ENCODE measurements at regions not wholly inside any gene's neighbourhood (a gene's known extent, or its start where the extent isn't known, plus 50 kb on each side); places are given as distances from the start of the nearest gene placed in this dataset.
A peak's percentile ranks its signal among the peaks of the same experiment; 100 is the strongest.
"Not testable (repeated sequence)": the region's sequence is repeated elsewhere in the genome, so short reads cannot be mapped to it uniquely, and the experiment has no call there.

DNA sequence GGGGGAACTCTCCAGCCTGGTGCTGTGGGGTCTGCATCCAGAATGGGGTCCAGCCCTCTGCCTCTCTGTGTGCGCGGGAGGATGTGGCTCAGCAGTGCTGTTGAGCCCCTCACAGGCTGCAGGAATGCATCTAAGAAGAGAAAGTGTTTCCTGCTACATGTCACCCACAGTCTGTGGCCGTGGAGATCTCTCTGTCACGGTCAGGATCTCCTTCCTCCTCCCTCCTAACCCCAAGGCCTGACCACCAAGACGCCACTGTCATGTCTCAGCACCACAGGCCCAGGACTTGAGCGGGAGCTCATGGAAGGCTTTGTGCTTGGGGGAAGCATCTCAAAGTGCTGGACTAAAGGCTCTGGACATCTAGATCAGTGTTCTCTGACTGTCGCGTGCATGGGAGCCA, 90.1 kb downstream of the SREK1 start:
- no peak for DNase-seq

DNA sequence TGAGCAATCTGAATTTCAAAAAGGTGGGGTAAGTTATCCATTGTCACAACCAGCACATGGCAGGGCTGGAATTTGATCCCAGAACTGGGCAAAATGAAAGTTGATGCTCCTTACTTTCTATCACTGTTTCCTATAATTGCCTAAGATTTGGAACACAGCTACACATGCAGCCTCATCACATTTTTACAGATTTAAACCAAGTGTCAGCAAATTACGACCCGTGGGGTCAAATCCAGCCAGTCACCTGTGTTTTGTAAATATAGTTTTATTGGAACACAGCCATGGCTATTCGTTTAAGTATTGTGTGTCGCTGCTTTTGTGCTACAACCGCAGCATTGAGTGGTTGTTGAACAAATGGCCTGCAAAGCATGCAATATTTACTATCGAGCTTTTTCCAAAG, 94.3 kb downstream of the SREK1 start:
- DNase-seq = no peak

DNA sequence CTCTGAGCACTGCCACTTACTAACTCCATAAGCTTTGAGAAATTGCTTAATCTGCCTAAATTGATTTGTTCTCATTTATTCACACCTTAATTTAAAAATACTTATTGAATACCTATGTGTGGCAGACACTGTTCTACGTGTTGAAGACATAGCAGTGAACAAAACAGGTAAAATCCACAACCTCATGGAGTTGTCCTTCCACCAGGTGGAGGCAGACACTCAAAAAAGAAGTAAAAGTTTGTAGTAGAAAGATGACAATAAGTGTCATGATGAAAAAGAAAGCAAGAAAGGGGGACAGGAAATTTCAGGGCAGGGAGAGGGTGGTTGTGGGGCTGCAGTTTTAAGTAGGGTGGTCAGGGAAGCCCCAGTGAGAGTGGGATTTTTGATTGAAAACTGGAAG, 94.9 kb downstream of the SREK1 start:
- no peak for DNase-seq

DNA sequence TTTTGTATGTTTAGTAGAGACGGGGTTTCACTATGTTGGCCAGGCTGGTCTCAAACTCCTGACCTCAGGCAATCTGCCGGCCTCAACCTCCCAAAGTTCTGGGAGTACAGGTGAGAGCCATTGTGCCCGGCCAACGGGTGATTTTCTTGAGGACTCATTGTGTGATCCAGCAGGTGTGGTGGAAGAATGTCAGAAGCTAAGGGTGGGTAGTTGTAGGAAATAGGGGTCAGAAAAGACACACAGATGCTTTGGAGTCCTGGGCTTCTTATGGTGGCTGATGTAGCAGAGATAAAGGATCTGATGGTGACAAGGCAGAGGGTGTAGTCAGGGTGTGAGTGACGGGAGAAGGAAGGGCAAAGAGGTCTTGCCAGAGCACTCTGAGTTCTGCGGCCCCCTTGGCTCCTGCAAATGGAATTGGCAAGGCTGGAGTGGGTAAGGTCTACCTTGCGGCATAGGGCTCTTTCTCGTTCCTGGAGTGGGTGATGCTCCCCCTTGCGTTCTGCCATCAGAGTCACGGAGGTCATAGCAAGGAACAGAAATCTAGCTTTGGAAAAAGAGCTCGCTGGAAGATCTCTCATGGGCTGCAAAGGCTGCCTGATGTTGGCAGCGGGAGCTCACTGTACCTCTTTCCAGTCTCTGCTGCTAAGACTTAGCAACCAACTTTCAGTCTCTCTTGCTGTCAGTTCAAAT, 97.2 kb downstream of the SREK1 start:
- no peak for DNase-seq

DNA sequence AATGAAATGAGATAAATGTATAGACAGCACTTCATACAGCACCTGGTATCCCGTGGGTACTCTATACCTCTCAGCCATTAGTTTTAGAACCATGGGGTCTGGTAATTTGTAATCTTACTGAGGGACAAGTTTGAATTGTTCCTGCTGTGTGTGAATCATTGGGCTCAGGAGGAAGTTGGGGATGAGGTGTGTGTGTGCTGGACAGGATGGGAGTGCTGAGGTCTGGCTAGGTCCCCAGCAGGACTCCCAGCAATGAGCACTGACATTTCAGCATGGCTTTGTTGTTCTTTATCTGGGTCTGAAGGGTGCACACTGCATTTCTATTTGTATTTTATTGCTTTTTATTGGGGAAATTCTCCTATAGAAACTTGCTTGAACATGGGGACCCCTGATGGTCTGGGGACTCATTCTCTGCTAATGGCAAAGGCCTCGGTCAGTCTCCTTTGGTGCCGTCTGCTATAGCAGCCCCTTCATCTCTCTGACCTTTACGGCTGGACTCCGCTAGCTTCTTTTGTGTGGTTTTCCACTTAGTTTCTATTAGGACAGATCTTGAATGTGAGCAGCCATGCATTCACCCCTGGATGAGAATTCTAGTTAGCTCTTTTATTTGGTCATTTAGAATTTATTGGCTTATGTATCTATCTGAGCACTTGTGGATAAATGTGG, 98.1 kb downstream of the SREK1 start:
- DNase-seq = no peak

DNA sequence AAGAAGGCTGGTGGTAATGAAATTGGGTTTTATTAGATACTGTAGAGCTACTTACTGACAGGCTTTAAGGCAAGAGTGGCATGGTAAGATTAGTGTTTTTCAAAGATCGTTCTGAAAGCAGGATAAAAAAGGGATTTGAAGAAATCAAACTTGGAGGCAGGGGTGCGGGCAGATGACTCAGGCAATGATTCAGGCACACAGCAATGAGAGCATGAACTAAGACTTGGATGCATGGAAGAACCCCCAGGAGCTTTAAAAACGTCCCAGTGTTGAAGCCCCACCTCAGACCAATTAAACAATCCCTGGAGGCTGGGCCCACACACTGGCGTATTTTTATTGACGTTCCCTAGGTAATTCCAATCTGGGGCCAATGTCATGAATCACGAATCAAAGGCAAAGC, 102.5 kb downstream of the SREK1 start:
- no peak for DNase-seq

DNA sequence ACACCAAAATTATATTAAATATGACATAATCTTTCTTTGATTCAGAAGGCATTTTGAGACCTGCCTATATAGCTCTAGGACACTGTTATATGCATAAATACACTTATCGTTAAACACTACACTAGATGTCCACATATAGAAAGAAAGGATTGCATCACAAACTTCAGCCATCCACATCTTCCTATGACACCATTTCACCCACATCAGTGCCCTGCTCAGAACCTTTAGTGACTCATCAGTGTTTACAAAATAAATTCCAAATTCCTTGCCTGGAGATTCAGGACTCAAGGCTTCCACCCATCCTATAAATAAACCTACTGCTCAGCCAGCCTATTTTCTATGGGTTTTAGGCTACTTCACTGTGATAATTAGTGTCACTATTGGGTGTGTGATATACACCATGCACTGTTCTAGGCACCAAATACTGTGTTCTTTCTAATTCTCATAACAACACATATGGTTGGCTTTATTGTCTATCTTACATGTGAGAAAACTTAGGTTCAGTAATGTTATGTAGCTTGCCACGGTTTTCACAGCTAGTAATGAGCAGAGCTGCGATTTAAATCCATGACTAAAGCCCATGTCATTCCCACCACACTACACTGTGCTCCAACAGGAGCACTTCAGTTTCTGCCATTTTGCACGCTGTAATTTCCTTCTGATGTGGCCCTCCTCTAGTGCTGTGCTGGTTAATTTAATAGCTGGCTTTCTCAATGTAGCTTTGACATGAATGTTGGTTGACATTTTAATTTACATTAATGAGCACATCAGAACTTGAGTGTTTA, 103.3 kb downstream of the SREK1 start:
- DNase-seq = no peak

DNA sequence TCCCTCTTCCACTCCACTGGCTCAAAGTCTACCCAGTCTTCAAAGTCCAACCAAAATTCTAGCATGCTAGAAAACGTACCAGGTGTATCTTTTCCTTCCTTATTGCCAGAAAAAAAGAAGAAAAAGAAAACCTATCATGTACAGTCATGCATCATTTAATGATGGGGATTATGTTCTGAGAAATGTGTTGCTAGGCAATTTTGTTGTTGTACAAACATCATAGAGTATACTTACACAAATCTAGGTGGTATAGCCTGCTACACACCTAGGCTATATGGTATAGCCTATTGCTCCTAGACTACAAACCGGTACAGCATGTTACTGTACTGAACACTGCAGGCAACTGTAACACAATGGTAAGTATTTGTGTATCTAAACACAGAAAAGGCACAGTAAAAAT, 104.8 kb downstream of the SREK1 start:
- no peak for DNase-seq

DNA sequence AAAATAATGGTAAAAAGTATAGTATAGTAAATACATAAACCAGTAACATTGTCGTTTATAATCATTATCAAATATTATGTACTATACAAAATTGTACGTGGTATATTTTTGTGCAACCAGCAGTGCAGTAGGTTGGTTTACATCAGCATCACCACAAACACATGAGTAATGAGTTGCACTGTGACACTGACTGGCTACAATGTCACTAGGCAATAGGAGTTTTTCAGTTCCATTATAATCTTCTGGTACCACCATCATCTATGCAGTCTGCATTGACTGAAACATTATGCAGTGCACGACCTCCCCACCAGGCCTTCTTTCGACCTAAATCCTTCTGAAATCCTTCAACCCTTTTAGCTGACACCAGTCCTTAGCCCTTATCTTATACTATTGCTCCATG, 105.8 kb downstream of the SREK1 start:
- DNase-seq = no peak

DNA sequence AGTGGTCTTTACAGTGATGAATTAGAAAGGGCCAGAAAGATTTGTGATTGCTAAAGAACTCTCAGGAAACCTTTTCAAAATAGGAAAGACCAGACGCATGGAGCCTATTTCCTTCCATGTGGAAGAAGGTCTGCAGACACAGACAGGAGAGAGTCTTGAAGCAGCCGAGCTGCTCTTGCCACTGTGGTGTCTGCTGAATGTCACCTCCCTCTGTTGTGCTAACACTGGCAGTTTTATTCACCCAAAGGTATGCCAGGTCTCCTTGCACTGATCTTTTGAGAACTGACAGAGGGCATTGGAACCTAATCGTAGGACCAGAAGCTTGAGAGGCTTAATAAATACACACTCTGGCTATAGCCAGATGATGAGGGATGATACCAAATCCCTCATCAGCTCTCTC, 108.7 kb downstream of the SREK1 start:
- DNase-seq = no peak

DNA sequence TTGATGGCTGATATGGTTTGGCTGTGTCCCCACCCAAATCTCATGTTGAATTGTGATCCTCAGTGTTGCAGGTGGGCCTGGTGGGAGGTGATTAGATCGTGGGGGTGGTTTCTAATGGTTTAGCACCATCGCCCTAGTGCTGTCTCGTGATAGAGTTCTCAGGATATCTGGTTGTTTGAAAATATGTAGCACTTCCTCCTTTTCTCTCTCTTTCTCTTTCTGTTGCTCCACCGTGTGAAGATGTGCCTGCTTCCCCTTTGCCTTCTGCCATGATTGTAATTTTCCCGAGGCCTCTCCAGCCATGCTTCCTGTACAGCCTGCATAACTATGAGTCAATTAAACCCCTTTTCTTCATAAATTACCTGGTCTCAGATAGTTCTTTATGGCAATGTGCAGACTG, 111.6 kb downstream of the SREK1 start:
- DNase-seq = no peak

DNA sequence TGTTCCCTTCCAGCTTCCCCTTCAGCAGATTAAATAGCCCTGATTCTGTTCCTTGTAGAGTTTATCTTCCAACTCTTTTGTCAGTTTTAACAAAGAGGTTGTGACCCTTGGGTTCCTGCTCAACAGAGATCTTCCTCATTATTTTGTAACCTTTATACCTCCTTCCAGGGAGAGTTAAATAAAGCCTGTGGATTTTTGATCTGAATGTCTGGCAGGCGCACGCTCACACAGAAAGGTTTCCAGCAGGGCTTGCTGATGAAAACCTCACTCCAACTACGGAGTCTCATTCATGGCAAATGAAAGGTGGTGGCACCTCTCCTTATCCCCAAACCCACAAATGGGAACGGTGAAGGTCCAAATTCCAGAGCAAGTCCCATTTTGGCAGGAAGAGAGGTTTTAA, 129.0 kb downstream of the SREK1 start:
- no peak for DNase-seq

DNA sequence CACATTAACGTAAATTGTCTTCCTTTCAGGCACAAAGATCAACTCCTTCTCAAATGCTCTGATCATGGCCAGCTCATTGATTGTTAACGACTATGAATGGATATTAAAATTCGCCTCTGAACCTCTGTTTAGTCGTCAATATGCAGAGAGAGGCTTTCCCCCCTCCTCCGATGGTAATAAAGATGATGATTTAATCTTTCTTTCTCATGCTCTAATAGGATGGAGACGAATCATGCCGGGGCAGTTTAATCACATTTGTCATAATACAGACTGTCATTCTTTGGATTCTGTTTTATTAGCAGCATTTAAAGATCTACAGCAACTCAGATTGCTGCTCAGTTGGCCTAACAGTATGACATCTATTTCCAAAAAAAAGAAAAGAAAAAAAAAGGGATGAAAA, 132.9 kb downstream of the SREK1 start:
- DNase-seq = no peak

DNA sequence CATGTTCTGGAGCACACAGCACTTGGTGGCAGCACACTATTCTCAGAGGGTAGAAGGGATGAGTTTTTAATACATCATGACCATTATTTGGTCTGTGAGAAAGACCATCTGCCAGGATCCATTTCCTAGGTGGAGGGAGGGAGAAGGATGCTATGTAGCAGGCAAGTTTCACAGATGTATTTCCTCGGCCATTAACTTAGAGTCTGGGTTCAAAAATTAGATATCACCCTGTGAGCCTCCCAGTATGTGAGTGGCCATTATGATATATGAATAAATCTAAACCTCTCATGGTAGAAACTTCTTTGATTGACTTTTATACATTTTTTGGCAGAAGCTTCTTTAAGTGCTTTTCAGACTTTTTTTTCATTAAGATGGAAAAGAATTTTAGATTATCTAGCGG, 133.9 kb downstream of the SREK1 start:
- DNase-seq = no peak

DNA sequence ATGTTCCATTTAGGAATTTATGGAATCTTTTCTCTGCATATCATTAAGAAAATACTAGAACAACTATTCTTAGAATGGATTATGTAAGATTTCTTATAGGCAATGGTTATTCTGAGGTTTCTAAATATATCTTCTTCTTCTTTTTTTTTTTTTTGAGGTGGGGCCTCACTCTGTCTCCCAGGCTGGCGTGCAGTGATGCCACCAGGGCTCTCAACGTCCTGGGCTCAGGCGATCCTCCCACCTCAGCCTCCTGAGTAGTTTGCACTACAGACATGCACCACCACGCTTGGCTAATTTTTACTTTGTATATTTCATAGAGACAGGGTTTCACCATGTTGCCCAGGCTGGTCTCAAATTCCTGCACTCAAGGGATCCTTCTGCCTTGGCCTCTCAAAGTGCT, 137.2 kb downstream of the SREK1 start:
- DNase-seq = no peak

DNA sequence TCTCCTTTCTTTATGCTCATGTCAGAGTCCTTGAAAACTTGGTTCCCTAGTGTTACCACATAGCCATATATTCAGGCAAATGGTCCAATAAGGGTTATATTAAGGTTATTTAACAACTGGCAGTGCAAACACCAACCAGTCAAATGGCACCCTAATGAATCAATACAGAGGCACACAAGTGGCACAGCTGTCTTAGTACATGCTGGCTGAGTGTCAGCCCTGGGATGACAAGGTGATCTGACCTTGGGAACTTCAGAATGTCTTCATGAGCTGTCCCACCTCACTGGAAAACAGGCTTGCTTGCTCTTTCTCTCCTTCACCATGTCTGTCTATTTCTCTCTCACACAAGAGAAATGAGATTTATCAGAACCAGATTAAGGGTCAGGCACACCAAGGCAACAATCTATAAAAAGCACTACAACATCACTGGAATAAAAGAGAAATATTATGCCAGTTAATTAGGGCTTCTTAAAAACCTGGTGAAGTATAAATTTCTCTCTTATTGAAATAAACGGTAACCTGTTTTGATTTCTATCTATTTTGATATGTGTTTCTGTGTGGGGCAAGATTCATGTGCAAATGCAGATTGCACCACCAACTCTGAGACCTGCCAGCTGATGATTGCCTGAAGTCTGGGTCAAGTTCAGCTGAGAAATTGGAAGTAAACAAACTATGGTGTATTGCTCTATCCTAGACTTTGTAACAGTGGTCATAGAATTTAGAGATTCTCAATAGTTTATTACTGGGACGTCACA, 140.7 kb downstream of the SREK1 start:
- no peak for DNase-seq

DNA sequence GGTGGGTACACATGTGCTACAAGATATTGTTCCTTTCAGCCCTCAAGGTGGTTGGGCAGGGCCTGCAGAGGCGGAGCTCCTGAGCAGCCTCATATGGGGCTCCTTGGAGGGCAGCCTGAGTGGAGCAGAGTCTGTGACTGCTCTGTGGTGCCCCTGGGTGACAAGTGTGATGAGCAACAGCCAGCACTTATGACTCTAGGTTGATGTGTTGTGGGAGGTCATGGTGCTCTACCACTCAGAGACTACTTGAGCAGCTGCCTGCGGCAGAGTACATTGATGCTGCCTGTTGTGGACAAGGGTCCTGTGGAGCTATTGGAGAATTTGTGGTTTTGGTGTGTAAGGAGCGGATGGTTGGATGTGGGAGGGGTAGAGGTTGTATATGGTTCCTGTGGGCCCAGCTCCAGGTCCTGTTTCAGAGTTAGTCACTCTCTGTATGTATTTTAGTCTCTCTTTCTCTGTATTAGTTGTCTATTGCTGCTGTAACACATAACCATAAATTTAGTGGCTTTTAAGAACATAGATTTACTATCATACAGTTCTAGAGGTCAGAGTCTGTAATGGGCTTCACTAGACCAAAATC, 141.3 kb downstream of the SREK1 start:
- DNase-seq = no peak

DNA sequence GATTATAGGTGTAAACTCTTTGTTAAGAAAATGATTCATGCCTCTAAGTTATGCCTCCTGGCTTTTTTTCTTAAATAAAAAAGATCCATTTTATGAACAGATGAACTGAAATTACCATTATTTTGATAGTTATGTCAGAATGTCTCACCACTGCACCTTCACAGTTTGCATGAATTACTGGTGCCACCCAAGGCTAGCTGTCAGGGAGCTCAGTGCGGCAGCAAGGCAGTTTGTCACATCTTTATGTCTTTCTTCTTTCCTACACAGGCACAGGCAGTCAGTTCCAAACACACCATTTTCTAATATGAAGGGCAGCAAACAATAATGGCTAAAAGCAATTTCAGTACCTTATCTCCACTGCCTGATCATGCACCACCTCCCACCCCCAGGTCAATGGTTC, 147.7 kb downstream of the SREK1 start:
- no peak for DNase-seq

DNA sequence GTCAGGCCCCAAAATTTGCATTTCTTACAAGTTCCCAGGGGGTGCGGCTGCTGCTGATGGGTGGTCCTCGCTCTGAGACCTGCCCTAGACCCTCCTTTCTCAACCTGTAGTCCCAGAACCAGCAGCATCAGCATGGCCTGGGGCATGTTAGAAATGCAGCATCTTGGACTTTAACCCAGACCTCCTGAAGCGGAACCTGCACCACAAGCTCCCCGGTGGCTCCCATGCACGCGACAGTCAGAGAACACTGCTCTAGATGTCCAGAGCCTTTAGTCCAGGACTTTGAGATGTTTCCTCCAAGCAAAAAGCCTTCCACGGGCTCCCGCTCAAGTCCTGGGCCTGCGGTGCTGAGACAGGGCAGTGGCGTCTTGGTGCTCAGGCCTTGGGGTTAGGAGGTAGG, 149.8 kb downstream of the SREK1 start:
- DNase-seq = not testable (repeated sequence)

DNA sequence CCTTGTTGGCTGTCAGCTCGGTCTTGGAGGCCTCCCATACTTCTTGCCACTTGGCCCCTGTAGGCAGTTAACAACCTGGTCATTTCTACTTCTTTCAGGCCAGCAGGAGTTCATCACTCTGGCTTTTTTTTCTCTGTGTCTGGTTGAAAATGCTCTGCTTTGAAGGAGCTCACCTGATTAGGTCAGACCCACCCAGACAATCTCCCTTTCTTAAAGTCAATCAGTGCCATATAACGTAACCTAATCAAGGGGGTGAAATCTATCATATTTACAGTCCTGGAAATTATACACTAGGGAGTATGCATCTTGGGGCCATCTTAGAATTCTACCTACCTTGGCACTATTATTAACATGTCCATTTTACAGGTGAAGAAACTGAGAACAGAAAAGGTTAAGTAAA, 155.4 kb downstream of the SREK1 start:
- DNase-seq = no peak

DNA sequence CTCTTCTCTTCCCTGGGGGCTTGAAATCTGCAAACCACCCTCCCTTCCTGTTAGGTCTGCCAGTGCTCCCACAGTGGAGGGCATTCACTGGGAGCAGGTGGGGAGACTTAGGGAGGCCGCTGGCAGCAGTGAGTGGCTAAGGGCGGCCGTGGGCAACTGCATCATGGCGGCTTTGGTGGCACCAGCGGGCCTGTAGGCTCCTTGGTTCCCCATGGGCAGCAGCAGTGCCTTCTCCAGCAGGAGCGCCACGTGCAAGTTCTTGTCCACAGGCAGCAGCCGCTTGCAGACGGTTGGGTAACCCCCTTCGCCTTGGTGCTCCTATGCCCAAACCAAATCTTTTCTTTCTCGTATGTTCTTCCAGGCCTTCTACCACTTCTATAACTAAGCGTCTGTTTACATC, 158.2 kb downstream of the SREK1 start:
- DNase-seq = no peak

DNA sequence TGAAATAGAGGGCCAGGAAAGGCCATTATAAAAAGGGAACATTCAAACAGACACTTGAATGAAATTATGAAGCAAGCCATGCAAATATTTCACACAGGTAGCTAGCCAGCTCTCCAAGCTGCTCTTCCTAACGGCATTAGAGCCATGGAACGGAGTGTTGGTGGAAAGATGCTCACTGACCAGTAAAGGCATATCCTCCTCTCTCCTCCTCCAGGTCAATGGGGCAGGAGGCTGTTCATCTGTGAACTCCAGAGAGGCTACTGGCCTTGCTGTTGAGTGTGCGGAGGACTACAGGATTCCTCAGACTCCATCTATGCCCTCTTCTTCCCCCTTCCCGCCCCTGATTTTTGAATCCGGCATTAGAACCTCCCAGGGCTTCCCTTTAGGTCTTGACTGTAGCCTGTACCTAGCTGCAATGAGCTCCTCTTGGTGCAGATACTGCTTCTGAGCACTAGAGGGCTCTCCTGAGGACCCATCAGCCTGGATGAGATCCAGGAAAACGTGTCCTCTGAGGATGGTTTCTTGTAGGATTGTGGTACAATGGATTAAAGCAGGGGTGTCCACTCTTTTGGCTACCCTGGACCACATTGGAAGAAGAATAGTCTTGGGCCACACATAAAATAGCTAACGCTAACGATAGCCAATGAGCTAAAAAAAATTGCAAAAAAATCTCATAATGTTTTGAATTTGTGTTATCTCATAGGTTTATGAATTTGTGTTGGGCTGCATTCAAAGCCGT, 162.2 kb downstream of the SREK1 start:
- peak; percentile 25 for DNase-seq

Data from CD4-positive, alpha-beta T cell treated with Interleukin-6 for 4 hours (primary cell).